Superior temporal gyrus (tissue), 1 donor: ENCODE measurements at regions not wholly inside any gene's neighbourhood (a gene's known extent, or its start where the extent isn't known, plus 50 kb on each side); places are given as distances from the start of the nearest gene placed in this dataset.

ENCODE experiments used
- DNase-seq: peaks from one replicate; pipeline ENCODE4 v3.0.0-alpha.2; 2016; ENCODE audit errors: extremely low spot score

DNA sequence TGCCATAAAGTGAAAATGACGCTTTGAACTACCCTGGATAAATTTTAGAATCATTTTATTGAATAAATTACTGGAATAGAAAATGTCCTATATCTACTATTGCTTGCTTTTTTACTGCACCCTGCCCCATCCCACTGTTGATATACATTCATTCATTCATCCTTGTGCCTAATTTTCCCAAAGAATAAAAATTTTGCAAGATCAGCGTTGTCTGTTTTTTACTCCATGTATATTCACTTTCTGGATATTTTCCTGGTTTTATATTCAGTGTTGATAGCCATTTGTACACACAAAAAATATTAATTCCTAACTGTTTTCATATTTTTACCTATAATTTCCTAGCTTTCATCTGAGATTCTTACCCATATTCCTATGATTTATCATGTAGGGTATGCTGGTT lies 262.9 kb upstream of the MAGI2 start:
- no peak for DNase-seq

DNA sequence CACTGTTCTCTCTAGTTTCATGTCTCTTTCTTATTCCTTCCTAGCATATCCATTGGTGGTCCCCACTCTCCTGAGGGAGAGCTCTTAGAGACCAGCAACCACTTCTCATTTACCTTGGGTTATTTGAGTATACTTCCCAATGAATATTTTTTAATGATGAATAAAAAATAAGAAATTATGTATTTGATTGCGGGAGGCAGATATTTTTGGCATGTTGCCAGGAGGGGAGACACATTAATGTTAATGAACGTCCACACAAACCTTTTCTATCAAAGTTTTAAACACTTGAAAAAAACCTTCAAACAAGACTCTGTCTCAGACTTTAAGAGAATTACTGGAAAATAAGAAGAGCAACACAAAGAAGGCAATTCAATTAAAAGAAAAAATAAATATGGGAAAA lies 260.6 kb upstream of the MAGI2 start:
- no peak for DNase-seq

DNA sequence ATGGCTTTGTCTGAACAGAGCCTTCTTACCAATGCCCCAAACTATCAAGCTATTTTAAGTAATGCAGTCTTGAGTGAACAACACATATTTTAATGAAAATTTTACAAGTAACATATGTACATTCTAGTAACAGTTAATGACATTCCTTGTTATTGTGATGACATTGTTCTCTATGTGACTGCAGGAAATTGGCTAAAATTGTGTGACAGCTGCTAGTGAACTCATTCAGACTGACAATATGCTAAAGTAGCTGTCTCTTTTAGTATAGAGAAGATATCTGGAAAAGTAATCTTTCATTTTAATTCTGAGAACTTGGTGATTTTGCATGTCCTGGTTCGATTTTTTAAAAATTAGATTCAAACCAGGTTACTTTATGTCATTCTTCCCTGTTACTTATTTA lies 259.8 kb upstream of the MAGI2 start:
- no peak for DNase-seq

DNA sequence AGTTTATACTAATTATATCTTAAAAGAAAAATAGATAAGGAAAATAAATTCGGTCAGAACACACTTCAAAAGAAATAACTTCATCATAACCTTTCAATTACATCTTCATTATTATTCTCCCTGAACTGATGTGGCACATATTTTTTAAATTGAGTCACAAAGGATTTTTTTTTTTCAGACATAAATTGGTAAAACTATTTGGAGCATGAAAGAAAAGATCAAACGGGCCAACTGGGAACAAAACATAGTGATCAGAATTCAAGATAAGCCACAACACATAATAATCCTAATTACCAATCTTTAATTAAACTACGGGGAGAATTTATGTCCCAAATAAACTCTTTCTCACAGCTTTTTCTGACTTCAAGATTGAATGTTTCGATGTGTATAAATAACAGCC lies 258.2 kb upstream of the MAGI2 start:
- DNase-seq = no peak

DNA sequence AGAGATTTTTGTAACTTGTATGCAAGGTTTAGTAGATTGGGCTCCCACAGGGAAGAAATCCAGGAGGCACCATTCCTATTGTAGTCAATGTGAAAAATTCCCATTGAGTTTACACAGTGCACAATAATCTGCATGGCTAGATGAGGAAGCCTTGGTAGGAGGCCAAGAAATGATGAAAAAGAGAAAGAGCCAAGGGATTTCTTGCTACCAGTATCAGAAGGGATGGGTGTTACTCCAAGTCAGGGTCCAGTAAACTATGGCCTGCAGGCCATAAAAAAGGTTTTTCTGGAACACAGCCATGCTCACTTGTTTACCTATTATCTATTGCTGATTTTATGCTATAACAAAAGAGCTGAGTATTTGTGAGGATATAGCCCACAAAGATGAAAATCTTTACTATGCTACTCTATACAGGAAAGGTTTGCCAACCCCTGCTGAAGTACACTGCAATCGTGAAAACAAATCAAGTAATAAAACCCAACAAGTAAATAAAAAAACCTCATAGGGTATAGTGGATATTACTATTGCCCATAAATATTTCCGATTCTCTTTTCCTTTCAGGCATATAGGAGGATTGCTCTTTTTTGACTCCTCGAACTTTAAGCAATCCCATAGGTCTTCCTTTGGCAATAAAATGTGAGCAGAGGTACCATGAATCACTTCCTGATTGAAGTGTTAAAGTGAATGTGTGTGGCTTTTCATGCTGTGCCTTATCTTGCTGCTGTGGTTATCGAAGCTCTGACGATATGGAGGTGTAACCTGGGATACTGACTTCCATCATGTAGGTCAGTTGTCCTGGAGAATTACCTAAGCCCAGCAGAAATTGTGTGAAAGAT lies 256.3 kb upstream of the MAGI2 start:
- no peak for DNase-seq

DNA sequence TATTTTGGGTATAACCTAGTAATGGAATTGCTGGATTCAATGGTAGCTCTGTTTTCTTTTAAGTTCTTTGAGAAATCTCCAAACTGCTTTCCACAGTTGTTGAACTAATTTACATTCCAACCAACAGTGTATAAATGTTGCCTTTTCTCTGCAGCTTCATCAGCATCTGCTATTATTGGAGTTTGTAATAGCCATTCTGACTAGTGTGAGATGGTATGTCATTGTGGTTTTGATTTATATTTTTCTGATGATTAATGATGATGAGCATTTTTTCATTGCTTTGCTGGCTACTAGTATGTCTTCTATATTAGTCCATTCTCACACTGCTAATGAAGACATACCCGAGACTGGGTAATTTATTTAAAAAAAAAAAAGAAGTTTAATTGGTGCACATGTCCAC lies 248.6 kb upstream of the MAGI2 start:
- DNase-seq = no peak

DNA sequence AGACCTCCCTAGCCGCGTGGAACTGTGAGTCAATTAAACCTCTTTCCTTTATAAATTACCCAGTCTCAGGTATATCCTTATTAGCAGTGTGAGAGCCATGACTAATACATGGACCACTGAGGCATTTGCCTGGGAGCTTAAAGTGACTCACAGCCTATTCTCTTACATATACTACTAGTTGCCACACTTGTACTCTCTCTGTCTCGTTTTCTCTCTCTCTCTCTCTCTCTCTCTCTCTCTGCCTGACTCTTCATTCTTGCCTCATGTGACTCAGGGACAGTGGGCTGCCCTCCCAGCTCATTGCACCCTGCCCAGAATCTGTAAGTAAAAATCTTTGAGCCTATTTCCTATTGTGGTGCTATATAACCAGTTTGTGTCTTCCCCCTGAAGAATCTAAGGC lies 238.5 kb upstream of the MAGI2 start:
- no peak for DNase-seq

DNA sequence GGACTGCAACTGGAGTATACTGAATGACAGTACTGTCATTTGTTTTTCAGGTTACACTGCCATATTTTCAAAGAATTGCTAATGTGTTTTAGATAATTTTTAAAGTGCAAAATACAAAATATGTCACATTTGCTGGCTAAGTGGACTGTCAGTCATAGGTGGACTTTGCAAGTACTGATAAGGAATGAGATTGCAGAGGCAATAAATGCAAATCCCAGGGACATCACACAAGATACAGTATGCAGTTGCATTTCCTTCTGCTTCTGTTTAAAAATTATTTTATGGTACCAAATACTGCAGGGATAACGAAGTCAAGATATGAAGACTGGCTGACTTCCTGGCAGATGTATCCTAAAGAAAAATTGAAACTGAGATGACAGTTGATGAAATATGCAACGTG lies 237.6 kb upstream of the MAGI2 start:
- no peak for DNase-seq

DNA sequence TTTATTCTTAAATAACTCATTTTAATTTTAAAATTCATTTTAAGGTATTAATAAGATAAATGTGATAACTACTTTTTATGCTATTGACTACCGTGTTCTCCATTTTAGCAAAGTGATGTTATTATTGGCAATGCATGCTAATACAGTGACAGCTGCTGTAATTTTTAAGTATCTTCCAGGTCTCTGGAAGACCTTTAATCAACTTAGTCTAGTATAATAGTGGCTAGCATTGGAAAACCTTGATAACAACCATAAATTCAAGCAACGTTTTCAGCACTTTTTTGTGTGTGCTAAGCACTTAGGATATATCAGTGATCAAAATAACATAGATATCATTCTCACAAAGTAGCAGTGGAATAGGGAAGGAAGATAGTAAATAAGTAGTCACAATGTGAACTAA lies 230.9 kb upstream of the MAGI2 start:
- no peak for DNase-seq

DNA sequence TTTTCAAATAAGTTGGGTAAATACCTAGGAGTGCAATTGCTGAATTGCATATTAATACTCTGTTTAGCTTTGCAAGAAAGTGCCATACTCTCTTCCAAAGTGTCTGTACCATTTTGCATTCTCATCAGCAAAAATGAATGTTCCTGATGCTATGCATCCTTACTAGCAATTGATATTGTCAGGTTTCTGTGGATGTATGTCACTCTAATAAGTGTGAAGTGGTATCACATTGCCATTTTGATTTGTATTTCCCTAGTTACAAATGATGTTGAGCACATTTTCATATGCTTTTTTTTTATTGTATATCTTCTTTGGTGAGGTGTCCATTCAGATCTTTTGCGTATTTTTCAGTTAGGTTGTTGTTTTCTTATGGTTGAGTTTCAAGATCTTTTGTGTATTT lies 230.4 kb upstream of the MAGI2 start:
- no peak for DNase-seq

DNA sequence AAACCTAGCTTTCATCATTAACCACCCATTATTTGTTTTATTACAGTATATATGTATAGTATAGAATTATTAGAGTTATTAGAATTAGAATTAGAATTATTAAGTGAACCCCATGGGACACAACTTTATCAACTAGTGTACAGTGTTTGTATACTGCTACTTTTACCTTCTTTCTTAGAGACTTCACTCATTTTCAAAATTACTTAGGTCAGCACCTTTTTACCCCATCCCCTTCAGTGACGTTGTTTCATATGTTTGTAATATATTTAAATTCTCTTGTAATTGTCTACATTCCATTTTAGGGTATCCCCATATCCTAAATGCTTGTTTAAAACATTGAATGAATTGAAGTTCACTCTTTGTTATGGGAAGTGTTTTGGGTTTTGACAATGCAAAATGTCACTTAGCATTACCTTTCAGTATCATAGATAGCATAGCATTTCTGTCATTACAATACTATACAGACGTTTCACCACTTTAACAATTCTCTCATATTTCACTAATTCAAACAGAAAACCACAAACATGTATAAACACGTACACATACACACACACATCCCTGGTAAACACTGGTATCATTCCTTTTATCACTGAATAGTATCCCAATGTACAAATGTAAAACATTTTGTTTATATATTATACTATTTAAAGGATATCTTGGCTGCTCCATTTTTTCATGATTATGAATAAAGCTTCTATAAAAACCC lies 229.9 kb upstream of the MAGI2 start:
- DNase-seq = no peak

DNA sequence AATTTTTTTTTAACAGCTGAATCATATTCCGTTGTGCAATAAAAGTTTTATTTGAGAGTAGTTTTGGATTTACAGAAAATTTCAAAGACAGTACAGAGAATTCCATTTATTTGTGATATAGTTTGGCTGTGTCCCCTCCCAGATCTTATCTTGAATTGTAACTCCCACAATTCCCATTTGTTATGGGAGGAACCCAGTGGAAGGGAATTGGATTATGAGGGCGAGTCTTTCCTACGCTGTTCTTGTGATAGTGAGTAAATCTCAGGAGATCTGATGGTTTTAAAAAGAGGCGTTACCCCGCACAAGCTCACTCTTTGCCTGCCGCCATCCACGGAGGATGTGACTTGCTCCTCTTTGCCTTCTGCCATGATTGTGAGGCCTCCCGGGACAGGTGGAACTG lies 228.0 kb upstream of the MAGI2 start:
- no peak for DNase-seq

DNA sequence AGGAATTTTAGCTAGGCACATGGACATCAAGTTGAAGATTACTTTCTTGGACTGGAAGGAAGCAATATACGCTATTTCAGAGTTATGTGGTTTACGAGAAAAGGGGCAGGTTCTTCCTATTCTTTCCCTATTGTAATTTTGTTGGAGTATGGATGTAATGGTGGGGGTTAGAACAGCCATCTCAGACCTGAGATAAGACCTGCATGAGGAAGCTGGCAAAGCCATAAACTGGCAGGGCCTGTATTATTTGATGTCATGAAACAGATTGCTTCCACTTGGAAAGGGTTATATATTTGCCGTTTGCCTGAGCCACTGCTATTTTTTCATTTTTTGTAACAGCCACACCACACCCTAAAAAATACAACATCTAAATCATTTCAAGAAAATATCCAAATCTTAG lies 220.5 kb upstream of the MAGI2 start:
- DNase-seq = no peak

DNA sequence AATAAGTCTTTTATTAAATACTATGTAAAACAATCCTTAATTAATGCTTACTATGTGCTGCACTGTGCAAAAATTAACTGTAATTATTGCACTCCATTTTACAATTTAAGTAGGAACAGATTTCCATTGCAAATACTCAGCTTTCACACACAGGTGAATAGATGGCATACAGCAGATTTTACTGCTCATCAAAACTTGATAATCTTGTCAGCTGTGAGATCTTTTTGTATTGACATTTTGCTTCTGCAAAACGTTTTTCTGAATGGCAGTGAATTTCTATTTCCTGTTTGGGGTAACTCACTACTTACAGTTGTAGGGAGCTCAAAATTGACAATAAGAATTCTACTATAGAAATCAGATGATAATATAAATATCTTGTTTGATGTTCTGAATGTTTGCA lies 220.0 kb upstream of the MAGI2 start:
- no peak for DNase-seq

DNA sequence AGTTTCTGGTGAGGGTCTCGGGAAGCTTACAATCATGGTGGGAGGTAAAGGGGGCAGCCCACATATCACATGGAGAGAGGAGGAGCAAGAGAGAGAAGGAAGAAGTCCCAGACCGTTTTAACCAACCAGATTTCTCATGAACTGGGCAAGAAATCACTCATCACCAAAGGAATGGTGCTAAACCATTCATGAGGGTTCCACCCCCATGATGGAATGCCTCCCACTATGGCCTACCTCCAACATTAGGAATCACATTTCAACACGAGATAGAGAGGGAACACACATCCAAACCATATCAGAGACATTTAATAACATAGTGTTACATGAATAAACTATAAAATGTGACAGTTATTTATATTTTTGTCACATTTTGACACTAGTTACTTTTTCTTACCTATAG lies 214.8 kb upstream of the MAGI2 start:
- no peak for DNase-seq

DNA sequence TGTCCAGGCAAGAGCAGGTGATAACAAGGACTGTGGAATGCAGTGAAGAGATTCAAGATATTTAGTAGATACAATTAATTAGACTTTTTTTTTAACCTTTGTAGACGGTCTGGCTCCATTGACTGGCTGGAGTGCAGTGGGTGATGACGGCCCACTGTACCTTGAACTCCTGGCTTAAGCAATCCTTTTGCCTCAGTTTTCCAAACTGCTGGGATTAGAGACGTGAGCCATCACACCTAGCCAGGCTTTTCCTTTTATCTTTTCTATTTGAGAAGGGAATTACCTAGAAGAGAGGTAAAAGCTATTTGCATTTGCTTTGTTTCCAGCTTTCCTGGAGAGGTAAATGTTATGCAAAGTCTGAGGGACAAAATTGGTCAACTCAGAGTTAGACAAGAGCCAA lies 213.0 kb upstream of the MAGI2 start:
- no peak for DNase-seq

DNA sequence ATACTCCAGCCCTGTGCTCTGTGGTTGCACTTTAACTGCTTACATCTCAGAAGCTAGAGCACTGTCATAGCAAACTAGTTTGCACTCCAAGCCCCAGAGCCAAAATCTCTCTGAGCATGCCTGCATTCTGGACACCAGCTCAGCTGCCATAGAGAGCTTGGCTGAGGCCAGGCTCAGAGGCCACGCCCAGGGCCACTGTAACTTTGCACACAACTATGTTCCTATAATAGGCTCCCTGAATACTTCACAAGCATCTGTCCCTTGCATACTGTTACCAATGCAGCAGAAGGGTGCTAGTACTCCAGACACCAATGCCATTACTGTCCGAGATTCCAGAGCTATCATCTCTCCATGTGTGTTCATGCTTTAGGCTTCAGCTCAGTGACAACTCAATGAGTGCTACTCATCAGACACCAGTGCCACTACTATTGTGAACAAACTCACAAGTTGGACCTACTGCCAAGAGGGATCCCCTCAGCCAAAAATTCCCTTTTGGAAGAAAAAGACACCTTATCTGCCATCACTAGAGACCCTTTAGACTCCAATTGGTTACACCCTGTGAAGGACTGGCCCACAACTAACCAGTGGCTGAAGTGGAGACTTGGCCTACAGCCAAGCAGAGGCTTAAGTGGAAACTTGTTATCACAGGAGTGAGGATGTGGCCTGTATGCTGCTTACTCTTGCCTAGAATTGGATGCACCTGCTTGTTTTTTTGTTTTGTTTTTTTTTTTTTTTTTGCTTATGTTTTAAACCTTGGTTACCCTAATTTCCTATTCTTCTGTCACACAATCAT lies 211.6 kb upstream of the MAGI2 start:
- DNase-seq = no peak

DNA sequence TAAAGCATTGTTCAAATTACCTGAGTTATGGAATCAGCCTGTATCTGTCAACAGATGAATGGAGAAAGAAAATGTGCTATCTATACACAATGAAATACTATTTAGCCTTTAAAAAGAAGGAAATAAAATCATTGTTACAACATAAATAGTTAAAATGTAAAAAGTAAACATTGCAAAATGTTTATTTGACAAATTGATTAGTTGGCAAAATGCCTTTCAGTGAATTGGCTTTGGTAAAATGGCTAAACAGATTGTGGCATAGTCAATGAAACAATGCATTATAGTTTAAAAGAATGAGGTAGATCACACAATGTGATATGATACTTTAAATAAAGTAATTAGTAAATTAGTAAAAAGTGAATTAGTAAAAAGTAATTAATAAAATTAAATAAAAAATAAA lies 204.8 kb upstream of the MAGI2 start:
- DNase-seq = no peak

DNA sequence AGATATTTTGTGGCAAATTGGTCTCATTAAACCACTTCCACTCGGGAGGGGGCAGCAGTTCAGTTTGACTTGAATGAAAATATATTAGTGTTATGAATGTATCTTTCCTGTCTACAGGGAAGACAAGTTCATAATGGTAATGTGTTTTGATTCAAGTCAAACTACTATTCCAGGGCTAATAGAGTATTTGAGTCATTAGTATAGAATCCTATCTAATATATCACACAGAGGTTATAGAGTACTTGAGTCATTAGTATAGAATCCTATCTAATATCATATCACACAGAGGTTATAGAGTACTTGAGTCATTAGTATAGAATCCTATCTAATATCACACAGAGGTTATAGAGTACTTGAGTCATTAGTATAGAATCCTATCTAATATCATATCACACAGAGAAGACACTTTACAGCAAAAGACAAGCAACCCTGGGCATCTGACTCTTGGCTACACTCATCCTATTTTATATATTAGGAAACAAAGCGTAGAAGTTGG lies 199.7 kb upstream of the MAGI2 start:
- no peak for DNase-seq

DNA sequence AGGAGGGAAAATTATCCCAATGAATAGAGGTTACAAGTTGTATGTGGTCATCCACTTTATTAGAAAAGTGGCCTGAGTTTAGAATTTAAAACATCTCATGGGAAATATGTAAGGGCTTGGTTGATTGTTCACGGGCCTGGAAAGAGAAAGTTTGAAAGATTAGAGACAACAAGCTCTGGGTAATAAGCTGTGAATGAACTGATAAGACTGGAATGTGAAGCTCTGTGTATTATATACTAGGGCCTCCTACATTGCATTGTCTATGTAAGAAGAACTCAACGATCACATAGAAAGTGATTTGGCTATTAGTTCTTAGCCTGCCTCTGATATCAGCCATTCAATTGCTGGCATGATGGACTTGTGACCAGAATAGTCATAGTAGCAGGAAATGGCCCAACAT lies 199.2 kb upstream of the MAGI2 start:
- no peak for DNase-seq

DNA sequence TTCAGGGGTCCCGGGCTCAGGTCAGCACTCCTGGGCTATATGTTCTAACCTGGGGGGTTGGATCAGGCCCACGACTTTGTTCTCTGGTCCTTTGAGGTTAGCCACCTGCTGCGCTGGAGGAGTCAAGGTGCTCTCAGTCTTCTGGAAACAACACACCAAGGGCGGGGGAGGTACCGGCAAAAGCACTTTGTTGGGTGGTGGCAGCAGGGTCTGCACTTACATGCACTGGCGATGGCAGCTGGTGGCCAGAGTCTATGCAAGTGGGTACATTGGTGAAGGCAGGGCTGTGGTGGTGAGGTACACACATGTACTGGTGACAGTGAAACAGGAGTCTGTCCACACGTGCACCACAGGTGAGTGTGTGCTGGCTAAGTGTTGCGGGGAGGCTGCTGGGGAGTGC lies 194.2 kb upstream of the MAGI2 start:
- DNase-seq = no peak

DNA sequence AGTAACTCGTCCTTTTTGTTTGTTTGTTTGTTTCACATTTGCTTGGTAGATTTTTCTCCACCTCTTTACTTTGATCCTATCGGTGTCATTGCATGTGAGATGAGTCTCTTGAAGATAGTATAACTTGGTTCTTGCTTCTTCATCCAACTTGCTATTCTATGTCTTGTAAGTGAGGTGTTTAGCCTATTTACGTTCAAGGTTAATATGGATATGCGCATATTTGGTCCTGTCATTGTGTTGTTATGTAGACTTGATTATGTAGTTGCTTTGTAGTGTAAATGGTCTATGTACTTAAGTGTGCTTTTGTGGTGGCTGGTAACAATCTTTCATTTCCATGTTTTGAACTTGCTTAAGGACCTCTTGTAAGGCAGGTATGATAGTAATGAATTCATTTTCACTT lies 192.8 kb upstream of the MAGI2 start:
- no peak for DNase-seq

DNA sequence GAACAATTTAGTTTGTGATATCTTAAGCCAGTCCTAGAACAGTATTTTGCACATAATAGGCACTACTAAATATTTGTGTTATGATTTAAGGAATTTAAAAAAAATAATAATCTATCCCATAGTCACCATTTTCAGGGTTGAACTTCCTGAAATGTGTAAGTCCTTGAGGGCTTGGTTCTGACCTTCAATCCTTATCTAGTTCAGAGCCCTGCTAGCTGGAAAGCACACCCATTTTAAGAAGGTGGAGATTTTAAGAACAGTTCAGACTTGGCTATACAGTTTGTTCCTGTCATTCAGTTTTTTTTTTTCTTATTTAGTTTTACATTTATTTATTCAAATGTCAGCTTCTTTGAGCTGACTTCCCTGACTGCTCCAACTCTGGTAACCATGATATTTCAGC lies 183.4 kb upstream of the MAGI2 start:
- DNase-seq = no peak
